ENCODE measurements at regions not wholly inside any gene's neighbourhood (a gene's known extent, or its start where the extent isn't known, plus 50 kb on each side); places are given as distances from the start of the nearest gene placed in this dataset.

DNA sequence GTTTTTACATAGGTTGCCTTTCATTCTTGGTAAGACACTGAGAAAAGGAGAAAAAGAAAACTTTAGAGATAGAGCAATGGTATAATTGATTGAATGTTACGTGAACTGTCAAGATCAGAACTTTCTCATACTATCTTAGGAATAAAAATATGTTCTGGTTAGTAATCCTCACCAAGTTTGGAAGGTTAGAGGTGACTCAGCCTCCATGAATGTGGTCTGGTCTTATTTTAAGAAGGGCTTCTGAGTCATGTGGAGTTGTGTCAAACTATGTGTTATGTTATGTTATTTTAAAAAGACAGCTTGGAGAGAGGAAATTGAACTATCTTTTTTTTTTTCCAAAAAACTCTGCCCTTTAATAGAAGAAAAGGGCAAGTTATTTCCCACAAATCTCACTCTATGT, 458.6 kb upstream of the KLF6 start:
- Mint-ChIP-seq H3K27ac (no peak overlapping the region), H3K4me3 (no peak overlapping the region), H3K36me3 (no peaks in the 10 kb centered on the region), H3K4me1 (peaks cover 8 to 17% of the 10 kb centered on the region in 2 donors), H3K27me3 (ENCODE audit: low read depth in 2 of 2) (peaks cover 2 to 11% of the 10 kb centered on the region in 2 donors), H3K9me3 (peaks cover 0 to 3% of the 10 kb centered on the region in 2 donors)
- no CpG with 5 or more reads among the region's 1 CpG for WGBS (ENCODE audit: insufficient coverage)
- ATAC-seq (peak in 1 of 3 donors; percentile 47), DNase-seq (no peak)
- no peak overlapping the region for H3K27ac ChIP-seq (ENCODE audit: low read length)
- no peaks in the 10 kb centered on the region for H3K36me3 ChIP-seq (ENCODE audit: control insufficient read depth, insufficient read depth, low read length)
- no peaks in the 10 kb centered on the region for H3K27me3 ChIP-seq (ENCODE audit: control insufficient read depth, insufficient read depth, low read length)
- no peaks in the 10 kb centered on the region for H3K4me1 ChIP-seq (ENCODE audit: control insufficient read depth, insufficient read depth, low read length)
- H3K9me3 ChIP-seq (ENCODE audit: control insufficient read depth, insufficient read depth, low read length): no peaks in the 10 kb centered on the region
- no peak overlapping the region for H3K4me3 ChIP-seq (ENCODE audit: low read length)
- intact Hi-C loops (cut with micrococcal nuclease): loop anchor here (5.0 kb wide), 1 partner anchor 206 kb away; no protein-coding TSS in a partner anchor
- TF ChIP-seq, protein P1, sequence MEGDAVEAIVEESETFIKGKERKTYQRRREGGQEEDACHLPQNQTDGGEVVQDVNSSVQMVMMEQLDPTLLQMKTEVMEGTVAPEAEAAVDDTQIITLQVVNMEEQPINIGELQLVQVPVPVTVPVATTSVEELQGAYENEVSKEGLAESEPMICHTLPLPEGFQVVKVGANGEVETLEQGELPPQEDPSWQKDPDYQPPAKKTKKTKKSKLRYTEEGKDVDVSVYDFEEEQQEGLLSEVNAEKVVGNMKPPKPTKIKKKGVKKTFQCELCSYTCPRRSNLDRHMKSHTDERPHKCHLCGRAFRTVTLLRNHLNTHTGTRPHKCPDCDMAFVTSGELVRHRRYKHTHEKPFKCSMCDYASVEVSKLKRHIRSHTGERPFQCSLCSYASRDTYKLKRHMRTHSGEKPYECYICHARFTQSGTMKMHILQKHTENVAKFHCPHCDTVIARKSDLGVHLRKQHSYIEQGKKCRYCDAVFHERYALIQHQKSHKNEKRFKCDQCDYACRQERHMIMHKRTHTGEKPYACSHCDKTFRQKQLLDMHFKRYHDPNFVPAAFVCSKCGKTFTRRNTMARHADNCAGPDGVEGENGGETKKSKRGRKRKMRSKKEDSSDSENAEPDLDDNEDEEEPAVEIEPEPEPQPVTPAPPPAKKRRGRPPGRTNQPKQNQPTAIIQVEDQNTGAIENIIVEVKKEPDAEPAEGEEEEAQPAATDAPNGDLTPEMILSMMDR (IDR thresholded peaks at IDR 0.05): no peak

DNA sequence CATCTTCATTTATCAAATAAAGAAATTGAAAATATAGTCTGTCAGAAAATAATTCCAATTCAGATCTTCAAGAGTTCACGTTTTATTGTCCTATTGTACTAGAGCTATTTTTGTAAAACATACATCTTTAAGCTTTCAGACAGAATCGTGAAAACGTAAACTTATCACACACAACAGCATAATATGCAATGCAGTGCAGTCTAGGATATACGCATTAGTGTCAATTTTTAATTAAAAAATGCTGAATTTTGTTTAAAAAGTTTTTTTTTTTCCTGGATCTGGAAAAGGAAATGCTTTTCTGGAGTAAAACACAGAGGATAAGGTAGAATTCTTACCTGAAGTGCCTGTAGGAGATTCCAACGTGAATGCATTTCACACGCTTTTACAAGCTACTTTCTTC, 458.2 kb upstream of the KLF6 start:
- H3K4me3 ChIP-seq (ENCODE audit: low read length): no peak overlapping the region
- H3K27ac ChIP-seq (ENCODE audit: low read length): no peak overlapping the region
- intact Hi-C loops (cut with micrococcal nuclease): loop anchor here (5.0 kb wide), 1 partner anchor 206 kb away; no protein-coding TSS in a partner anchor
- no peaks in the 10 kb centered on the region for H3K36me3 ChIP-seq (ENCODE audit: control insufficient read depth, insufficient read depth, low read length)
- Mint-ChIP-seq H3K9me3 (peaks cover 0 to 3% of the 10 kb centered on the region in 2 donors), H3K27me3 (ENCODE audit: low read depth in 2 of 2) (peaks cover 2 to 11% of the 10 kb centered on the region in 2 donors), H3K36me3 (no peaks in the 10 kb centered on the region), H3K4me1 (peaks cover 8 to 17% of the 10 kb centered on the region in 2 donors), H3K4me3 (no peak overlapping the region), H3K27ac (no peak overlapping the region)
- no peak for ATAC-seq
- no peak for DNase-seq
- TF ChIP-seq, protein P1 (IDR thresholded peaks at IDR 0.05): no peak
- no peaks in the 10 kb centered on the region for H3K27me3 ChIP-seq (ENCODE audit: control insufficient read depth, insufficient read depth, low read length)
- H3K4me1 ChIP-seq (ENCODE audit: control insufficient read depth, insufficient read depth, low read length): no peaks in the 10 kb centered on the region
- H3K9me3 ChIP-seq (ENCODE audit: control insufficient read depth, insufficient read depth, low read length): no peaks in the 10 kb centered on the region
- 100% methylated on average over 2 of the region's 6 CpGs for WGBS (ENCODE audit: insufficient coverage)

DNA sequence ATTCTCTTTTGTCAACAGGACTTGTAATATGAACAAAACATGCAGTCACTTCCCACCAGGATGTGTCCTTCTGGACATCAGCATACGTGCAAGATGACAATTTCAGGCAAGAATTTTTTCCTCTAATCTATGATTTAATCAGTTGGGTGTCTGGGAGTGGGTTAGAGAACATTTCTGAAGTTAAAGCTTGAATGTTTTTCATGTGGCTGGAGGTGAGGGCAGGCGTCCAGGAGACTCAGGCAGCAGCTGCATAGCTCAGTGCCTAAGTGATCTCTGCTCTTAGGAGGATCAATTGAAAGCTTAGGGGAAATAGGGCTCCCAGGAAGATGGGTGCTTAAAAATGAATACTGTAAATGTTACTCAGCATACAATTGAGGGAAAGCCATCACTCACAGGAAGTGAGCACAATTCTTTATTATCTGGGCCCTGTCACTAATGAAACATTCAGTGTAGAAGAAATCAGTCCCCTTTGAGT, 457.6 kb upstream of the KLF6 start:
- H3K4me3 Mint-ChIP-seq: no peak overlapping the region
- peaks cover 2 to 11% of the 10 kb centered on the region in 2 donors for H3K27me3 Mint-ChIP-seq (ENCODE audit: low read depth in 2 of 2)
- no peak for ATAC-seq
- no peak overlapping the region for H3K27ac ChIP-seq (ENCODE audit: low read length)
- peaks cover 0 to 3% of the 10 kb centered on the region in 2 donors for H3K9me3 Mint-ChIP-seq
- peaks cover 8 to 17% of the 10 kb centered on the region in 2 donors for H3K4me1 Mint-ChIP-seq
- no peak for DNase-seq
- TF ChIP-seq, protein P1 (IDR thresholded peaks at IDR 0.05): no peak
- H3K27me3 ChIP-seq (ENCODE audit: control insufficient read depth, insufficient read depth, low read length): no peaks in the 10 kb centered on the region
- no peaks in the 10 kb centered on the region for H3K9me3 ChIP-seq (ENCODE audit: control insufficient read depth, insufficient read depth, low read length)
- no peak overlapping the region for H3K27ac Mint-ChIP-seq
- H3K4me3 ChIP-seq (ENCODE audit: low read length): no peak overlapping the region
- intact Hi-C loops (cut with micrococcal nuclease): loop anchor here (5.0 kb wide), 1 partner anchor 205 kb away; no protein-coding TSS in a partner anchor
- no peaks in the 10 kb centered on the region for H3K4me1 ChIP-seq (ENCODE audit: control insufficient read depth, insufficient read depth, low read length)
- H3K36me3 ChIP-seq (ENCODE audit: control insufficient read depth, insufficient read depth, low read length): no peaks in the 10 kb centered on the region
- no peaks in the 10 kb centered on the region for H3K36me3 Mint-ChIP-seq
- WGBS (ENCODE audit: insufficient coverage): 47% methylated on average over 2 of the region's 2 CpGs

All from natural killer cell (primary cell).